ENCODE measurements at regions not wholly inside any gene's neighbourhood (a gene's known extent, or its start where the extent isn't known, plus 50 kb on each side); places are given as distances from the start of the nearest gene placed in this dataset.

DNA sequence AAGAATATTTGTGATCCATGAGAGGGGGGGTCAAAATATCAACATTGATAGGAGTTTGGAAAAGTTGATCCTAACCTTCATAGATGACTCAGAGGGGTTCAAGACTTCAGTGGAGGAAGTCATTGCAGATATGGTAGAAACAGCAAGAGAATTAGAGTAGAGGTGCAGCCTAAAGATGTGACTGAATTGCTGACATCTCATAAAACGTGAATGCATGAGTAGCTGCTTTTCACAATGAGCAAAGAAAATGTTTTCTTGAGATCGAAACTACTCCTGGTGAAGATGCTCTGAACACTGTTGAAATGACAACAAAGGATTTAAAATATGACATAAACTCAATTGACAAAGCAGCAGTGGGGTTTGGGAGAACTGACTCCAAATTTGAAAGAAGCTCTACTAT is 700.7 kb upstream of the FZD8 start:
- no peak for DNase-seq

DNA sequence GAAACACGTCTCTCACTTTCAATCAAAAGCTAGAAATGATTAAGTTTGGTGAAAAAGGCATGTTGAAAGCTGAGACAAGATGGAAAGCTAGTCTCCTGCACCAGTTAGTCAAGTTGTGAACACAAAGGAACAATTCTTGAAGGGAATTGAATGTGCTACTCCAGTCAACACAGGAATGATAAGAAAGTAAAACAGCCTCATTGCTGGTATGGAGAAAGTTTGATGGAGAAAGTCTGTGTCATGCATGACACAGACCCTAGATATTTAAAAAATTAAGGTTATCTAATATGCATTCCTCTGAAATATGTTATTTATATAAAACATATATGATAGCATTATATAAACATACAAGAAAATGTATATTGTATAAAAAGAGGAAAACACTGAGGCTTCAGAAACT is 699.4 kb upstream of the FZD8 start:
- Histone ChIP-seq H3K27me3 (no peaks in the 10 kb centered on the region), H3K36me3 (no peaks in the 10 kb centered on the region), H3K4me3 (no peak overlapping the region), H3K4me1 (no peaks in the 10 kb centered on the region), H3K9me3 (no peaks in the 10 kb centered on the region), H3K27ac (no peak overlapping the region)
- ATAC-seq (ENCODE audit: low FRiP score in 2 of 2) = no peak
- no peak for DNase-seq
- WGBS, 2 donors = 67 to 86% methylated on average over 1 of the region's 1 CpG
- TF ChIP-seq, protein P1, sequence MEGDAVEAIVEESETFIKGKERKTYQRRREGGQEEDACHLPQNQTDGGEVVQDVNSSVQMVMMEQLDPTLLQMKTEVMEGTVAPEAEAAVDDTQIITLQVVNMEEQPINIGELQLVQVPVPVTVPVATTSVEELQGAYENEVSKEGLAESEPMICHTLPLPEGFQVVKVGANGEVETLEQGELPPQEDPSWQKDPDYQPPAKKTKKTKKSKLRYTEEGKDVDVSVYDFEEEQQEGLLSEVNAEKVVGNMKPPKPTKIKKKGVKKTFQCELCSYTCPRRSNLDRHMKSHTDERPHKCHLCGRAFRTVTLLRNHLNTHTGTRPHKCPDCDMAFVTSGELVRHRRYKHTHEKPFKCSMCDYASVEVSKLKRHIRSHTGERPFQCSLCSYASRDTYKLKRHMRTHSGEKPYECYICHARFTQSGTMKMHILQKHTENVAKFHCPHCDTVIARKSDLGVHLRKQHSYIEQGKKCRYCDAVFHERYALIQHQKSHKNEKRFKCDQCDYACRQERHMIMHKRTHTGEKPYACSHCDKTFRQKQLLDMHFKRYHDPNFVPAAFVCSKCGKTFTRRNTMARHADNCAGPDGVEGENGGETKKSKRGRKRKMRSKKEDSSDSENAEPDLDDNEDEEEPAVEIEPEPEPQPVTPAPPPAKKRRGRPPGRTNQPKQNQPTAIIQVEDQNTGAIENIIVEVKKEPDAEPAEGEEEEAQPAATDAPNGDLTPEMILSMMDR (IDR thresholded peaks at IDR 0.05) = no peak

More for the DNA sequence above, 700.7 kb upstream of the FZD8 start:
- no peak for ATAC-seq (ENCODE audit: low FRiP score in 2 of 2)
- Histone ChIP-seq H3K4me1 (no peaks in the 10 kb centered on the region), H3K36me3 (no peaks in the 10 kb centered on the region), H3K27ac (no peak overlapping the region), H3K27me3 (no peaks in the 10 kb centered on the region), H3K4me3 (no peak overlapping the region), H3K9me3 (no peaks in the 10 kb centered on the region)
- TF ChIP-seq, protein P1 (IDR thresholded peaks at IDR 0.05) = no peak
- TF ChIP-seq EP300 (IDR thresholded peaks at IDR 0.05) = no peak
- no peak for TF ChIP-seq POLR2A (IDR thresholded peaks at IDR 0.05)
- TF ChIP-seq POLR2AphosphoS5 (IDR thresholded peaks at IDR 0.05) = no peak
- WGBS, 2 donors = 50 to 73% methylated on average over 2 of the region's 2 CpGs

DNA sequence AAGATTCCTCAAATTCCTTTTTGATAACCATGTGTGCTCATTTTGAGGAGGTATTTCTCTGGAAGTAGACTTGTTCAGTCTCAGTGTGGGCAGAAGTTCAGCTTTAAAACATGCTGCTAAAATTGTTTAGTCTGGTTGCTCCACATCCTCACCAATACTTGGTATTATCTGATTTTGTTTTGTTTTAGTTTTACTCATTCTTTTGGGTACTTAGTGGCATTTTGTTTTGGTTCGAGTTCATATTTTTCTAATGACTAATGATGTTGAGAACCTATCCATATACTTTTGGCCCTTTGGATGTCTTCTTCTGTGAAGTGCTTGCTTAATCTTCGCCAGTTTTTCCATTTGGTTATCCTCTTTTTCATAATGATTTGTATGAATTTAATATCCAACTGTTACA is 694.2 kb upstream of the FZD8 start:
- Histone ChIP-seq H3K27me3 (no peaks in the 10 kb centered on the region), H3K4me3 (no peak overlapping the region), H3K36me3 (no peaks in the 10 kb centered on the region), H3K9me3 (no peaks in the 10 kb centered on the region), H3K4me1 (no peaks in the 10 kb centered on the region), H3K27ac (no peak overlapping the region)
- 84 to 86% methylated on average over 2 of the region's 2 CpGs for WGBS, 2 donors
- DNase-seq (no peak), ATAC-seq (ENCODE audit: low FRiP score in 2 of 2) (no peak)
- TF ChIP-seq POLR2AphosphoS5 (IDR thresholded peaks at IDR 0.05) = no peak
- no peak for TF ChIP-seq EP300 (IDR thresholded peaks at IDR 0.05)
- TF ChIP-seq, protein P1 (IDR thresholded peaks at IDR 0.05) = no peak
- TF ChIP-seq POLR2A (IDR thresholded peaks at IDR 0.05) = no peak

DNA sequence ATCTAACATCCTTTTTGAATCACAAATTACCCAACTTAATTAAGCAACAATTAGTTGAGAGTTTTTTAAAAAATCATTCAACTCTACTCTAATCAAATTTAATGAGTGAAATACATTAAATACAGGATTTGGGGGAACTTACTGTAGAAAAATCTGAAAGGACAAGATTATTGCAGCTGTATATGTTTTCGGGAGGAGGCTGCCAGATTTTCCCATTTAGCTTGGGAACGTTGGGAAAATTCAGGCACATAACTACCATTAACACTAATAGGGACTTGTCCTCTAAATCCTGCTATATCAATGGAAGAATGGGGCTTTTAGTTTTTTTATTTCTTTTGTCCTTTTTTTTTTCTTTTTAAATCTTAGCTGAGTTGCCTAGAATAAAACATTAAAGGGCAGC is 691.4 kb upstream of the FZD8 start:
- no peak for DNase-seq
- Histone ChIP-seq H3K9me3 (no peaks in the 10 kb centered on the region), H3K4me1 (no peaks in the 10 kb centered on the region), H3K36me3 (no peaks in the 10 kb centered on the region), H3K4me3 (no peak overlapping the region), H3K27ac (no peak overlapping the region), H3K27me3 (no peaks in the 10 kb centered on the region)
- WGBS, 2 donors = 84 to 89% methylated on average over 2 of the region's 2 CpGs
- TF ChIP-seq, protein P1 (IDR thresholded peaks at IDR 0.05) = no peak
- no peak for TF ChIP-seq POLR2AphosphoS5 (IDR thresholded peaks at IDR 0.05)
- TF ChIP-seq POLR2A (IDR thresholded peaks at IDR 0.05) = no peak
- TF ChIP-seq EP300 (IDR thresholded peaks at IDR 0.05) = no peak
- no peak for ATAC-seq (ENCODE audit: low FRiP score in 2 of 2)

DNA sequence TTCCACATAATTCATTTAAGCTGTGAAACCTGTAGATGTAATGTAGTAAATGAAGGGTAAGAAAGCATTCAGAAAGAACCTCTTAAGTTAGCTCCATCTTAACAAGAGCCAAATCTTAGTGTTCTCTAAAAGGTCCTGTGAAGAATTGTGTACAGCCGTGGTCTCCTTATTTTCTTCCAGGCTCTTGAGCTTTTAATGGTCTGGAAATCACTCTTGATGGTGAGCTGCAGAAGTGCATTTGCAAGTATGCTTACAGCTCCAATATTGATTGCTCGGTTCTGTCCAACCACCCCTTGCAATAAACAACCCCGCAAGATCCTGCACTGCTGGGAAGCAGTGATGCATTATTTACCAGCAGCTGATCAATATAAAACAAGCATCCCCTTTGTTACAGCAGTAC is 690.8 kb upstream of the FZD8 start:
- WGBS, 2 donors = 90 to 91% methylated on average over 3 of the region's 3 CpGs
- TF ChIP-seq, protein P1 (IDR thresholded peaks at IDR 0.05) = no peak
- TF ChIP-seq EP300 (IDR thresholded peaks at IDR 0.05) = no peak
- TF ChIP-seq POLR2A (IDR thresholded peaks at IDR 0.05) = no peak
- TF ChIP-seq POLR2AphosphoS5 (IDR thresholded peaks at IDR 0.05) = no peak

More for the DNA sequence above, 690.8 kb upstream of the FZD8 start:
- no peak overlapping the region for H3K4me3 ChIP-seq
- DNase-seq = no peak
- ATAC-seq (ENCODE audit: low FRiP score in 2 of 2) = no peak
- no peak overlapping the region for H3K27ac ChIP-seq
- H3K4me1 ChIP-seq = no peaks in the 10 kb centered on the region
- H3K9me3 ChIP-seq = no peaks in the 10 kb centered on the region
- H3K27me3 ChIP-seq = no peaks in the 10 kb centered on the region
- no peaks in the 10 kb centered on the region for H3K36me3 ChIP-seq

Data from upper lobe of left lung (tissue), 6 donors.